Activated CD4-positive, alpha-beta T cell treated with anti-CD3 and anti-CD28 coated beads for 48 hours (primary cell): ENCODE measurements at regions not wholly inside any gene's neighbourhood (a gene's known extent, or its start where the extent isn't known, plus 50 kb on each side); places are given as distances from the start of the nearest gene placed in this dataset.

ENCODE experiments used
- DNase-seq: peaks from one replicate; pipeline ENCODE4 v3.0.0-alpha.2; 2020

- no peak for DNase-seq
Measured at GRCh38 chr7:140238778-140239652, 62.2 kb upstream of the KDM7A start.

GRCh38 chr7:140237390-140237789 lies 60.6 kb upstream of the KDM7A start:
- no peak for DNase-seq

- DNase-seq: no peak
Measured at GRCh38 chr7:140236626-140237025, 59.8 kb upstream of the KDM7A start.

- DNase-seq: no peak
Measured at GRCh38 chr7:140235114-140235513, 58.3 kb upstream of the KDM7A start.

GRCh38 chr7:140232957-140233917 lies 56.5 kb upstream of the KDM7A start:
- no peak for DNase-seq

- no peak for DNase-seq
Measured at GRCh38 chr7:140231771-140232491, 55.1 kb upstream of the KDM7A start.

GRCh38 chr7:140230861-140231770 lies 54.3 kb upstream of the KDM7A start:
- peak; percentile 81 for DNase-seq

GRCh38 chr7:140230516-140230860 lies 53.7 kb upstream of the KDM7A start:
- peak; percentile 88 for DNase-seq

GRCh38 chr7:140229591-140230515 lies 53.1 kb upstream of the KDM7A start:
- DNase-seq: peak; percentile 70

GRCh38 chr7:140229101-140229525 lies 52.3 kb upstream of the KDM7A start:
- DNase-seq: peak; percentile 30
